HUES64 (cell line): ENCODE measurements at regions not wholly inside any gene's neighbourhood (a gene's known extent, or its start where the extent isn't known, plus 50 kb on each side); places are given as distances from the start of the nearest gene placed in this dataset.
A peak's percentile ranks its signal among the peaks of the same experiment; 100 is the strongest.
"Not testable (repeated sequence)": the region's sequence is repeated elsewhere in the genome, so short reads cannot be mapped to it uniquely, and the experiment has no call there.

Experiments used
- H3K27ac ChIP-seq: 2 replicates; pipeline ENCODE4 v1.7.0; 2013; ENCODE audit warnings: low read depth, low read length, inconsistent platforms
- H3K27me3 ChIP-seq: 2 replicates; pipeline ENCODE4 v1.6.1; 2013; ENCODE audit warnings: mild to moderate bottlenecking, low read length; ENCODE audit not compliant: insufficient read depth
- H3K36me3 ChIP-seq: 2 replicates; pipeline ENCODE4 v1.6.1; 2013; ENCODE audit warnings: mild to moderate bottlenecking, low read length; ENCODE audit not compliant: insufficient read depth
- H3K4me1 ChIP-seq: 2 replicates; pipeline ENCODE4 v1.6.1; 2013; ENCODE audit warnings: mild to moderate bottlenecking, low read length, moderate library complexity; ENCODE audit not compliant: insufficient read depth
- H3K4me3 ChIP-seq: 2 replicates; pipeline ENCODE4 v1.5.1; 2013; ENCODE audit warnings: mild to moderate bottlenecking, low read length, moderate library complexity
- H3K9ac ChIP-seq: 2 replicates; pipeline ENCODE4 v1.6.1; 2013; ENCODE audit warnings: mild to moderate bottlenecking, low read depth, low read length
- H3K9me3 ChIP-seq: 2 replicates; pipeline ENCODE4 v1.6.1; 2013; ENCODE audit warnings: low read depth, low read length; ENCODE audit not compliant: insufficient read depth
- WGBS: fragments of 150-250, 120-280 bp; methylation state at CpG from one replicate; pipeline ENCODE4 v1.1.7; 2013; ENCODE audit warnings: missing lambda C conversion rate; 5-methylcytosine and 5-hydroxymethylcytosine counted together

DNA sequence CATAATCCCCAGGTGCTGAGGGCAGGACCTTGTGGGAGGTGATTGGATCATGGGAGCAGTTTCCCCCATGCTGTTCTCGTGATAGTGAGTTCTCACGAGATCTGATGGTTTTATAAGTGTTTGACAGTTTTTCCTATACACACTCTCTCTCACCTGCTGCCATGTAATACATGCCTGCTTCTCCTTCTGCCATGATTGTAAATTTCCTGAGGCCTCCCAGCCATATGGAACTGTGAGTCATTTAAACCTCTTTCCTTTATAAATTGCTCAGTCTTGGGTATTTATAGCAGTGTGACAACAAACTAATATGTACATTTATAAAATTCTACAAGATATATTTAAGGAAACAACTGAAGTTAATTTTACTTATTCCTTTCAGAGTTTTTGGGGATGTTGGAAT is 170.8 kb upstream of the BET1 start:
- Histone ChIP-seq H3K27me3 (no peaks in the 10 kb centered on the region), H3K36me3 (no peaks in the 10 kb centered on the region), H3K9ac (no peak overlapping the region), H3K9me3 (no peaks in the 10 kb centered on the region), H3K27ac (no peak overlapping the region), H3K4me1 (no peaks in the 10 kb centered on the region), H3K4me3 (no peak overlapping the region)
- no CpG with 5 or more reads among the region's 2 CpGs for WGBS

DNA sequence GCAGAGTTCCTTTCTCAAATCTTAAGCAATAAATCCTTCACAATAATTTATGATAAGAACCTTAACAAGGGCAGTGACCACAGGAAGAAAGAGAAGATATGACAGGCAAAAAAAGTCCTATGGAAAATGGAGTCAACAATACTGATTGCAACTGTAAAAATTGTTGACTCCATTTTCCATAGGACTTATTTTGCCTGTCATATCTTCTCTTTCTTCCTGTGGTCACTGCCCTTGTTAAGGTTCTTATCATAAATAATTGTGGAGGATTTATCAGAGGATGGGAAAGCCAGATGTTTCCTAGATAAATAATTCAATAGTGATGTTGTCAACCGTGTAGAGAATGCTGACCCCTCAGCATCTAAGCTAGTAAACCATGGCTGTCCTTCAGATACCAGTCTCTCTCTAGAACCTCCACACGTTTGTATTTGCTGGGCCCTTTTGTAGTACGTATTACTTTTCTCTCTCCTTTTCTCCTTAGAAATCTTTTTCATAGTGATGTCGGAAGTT is 172.6 kb upstream of the BET1 start:
- 92% methylated on average over 4 of the region's 4 CpGs for WGBS
- Histone ChIP-seq H3K4me3 (no peak overlapping the region), H3K27ac (no peak overlapping the region), H3K27me3 (no peaks in the 10 kb centered on the region), H3K4me1 (no peaks in the 10 kb centered on the region), H3K36me3 (no peaks in the 10 kb centered on the region), H3K9ac (no peak overlapping the region), H3K9me3 (no peaks in the 10 kb centered on the region)

DNA sequence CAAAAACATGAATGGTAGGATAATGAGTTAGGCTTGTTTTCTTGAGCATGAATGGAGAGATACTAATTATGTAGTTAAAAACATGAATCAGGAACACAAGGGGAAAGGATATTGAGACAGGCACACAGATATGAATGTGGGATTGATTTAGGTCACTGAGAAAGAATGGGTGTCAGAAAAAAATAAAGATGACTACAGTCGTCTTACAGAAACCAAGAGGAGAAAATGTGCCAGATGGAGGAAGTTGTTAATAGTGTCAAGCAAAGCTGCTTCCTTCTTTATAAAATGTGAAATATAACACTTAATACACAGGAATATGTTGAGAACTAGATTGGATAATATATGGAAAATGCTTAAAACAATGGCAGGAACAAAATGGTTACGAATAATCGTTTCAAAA is 173.3 kb upstream of the BET1 start:
- H3K4me3 ChIP-seq: no peak overlapping the region
- WGBS: 88% methylated on average over 3 of the region's 3 CpGs
- H3K9ac ChIP-seq: no peak overlapping the region
- no peaks in the 10 kb centered on the region for H3K27me3 ChIP-seq
- no peaks in the 10 kb centered on the region for H3K36me3 ChIP-seq
- no peak overlapping the region for H3K27ac ChIP-seq
- H3K4me1 ChIP-seq: no peaks in the 10 kb centered on the region
- H3K9me3 ChIP-seq: peaks cover 6% of the 10 kb centered on the region; the same call in 1 of the 2 replicates

DNA sequence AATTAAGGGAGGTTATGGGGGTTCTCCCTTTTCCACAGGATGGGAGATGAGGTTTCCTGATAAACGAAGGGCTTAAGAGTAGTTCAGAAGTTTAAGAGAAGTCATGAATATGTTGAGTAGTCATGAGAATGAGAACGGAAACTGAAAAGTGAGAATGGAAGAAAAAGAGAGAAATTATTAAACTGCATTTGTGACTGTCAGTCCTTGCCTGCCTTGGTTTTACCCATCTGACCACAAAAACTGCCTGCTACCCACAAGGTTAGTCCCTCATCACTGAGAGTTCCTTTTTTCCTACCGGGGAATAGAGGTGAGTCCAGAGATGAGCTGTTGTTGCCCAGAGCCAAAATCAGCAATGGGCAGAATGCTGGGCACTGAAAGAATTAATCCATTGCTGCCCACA is 174.1 kb upstream of the BET1 start:
- Histone ChIP-seq H3K4me1 (peaks cover 5% of the 10 kb centered on the region; the same call in 1 of the 2 replicates), H3K27ac (no peak overlapping the region), H3K4me3 (no peak overlapping the region), H3K9ac (no peak overlapping the region), H3K36me3 (no peaks in the 10 kb centered on the region), H3K9me3 (peaks cover 10% of the 10 kb centered on the region; the same call in 1 of the 2 replicates), H3K27me3 (no peaks in the 10 kb centered on the region)
- WGBS: 90% methylated on average over 3 of the region's 3 CpGs

DNA sequence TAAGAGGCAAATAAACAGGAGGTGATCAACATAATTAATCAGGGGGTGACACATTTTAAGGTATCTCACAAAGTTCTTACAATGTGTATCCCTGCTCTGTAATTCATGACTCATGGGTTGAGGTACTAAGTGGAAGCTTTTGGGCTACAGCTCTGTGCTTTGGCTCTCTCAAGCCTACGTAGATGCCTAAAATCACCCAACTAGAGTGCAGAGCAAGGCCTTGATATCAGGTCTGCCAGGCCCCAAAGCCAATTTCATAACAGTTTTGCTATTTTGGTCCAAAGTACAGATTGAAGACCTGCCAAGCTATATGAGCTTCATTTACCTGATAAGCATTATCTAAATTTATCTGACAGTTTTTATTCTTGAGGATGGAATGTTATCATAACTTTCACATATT is 175.3 kb upstream of the BET1 start:
- Histone ChIP-seq H3K27ac (no peak overlapping the region), H3K9ac (no peak overlapping the region)
- WGBS: 89% methylated on average over 1 of the region's 1 CpG

DNA sequence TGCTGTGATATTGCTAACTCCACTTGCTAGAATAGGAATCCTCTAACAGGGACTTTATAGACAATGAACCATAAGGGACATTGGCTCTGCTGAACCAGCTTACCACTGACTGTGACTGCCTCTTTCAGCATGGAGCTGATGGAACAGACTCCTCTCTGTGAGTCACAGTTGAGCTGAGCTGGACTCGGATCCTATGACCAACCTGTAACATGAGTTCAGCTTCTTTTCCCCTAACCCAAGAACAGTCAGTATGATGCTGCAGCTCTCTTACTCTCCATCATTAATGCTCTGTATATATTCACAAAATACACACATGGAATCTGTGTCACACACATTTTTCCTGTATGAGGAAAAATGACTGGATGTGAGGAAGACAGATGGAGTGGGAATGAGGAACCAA is 177.9 kb upstream of the BET1 start:
- no peaks in the 10 kb centered on the region for H3K27me3 ChIP-seq
- WGBS: 89% methylated on average over 1 of the region's 1 CpG
- H3K27ac ChIP-seq: no peak overlapping the region
- H3K4me3 ChIP-seq: no peak overlapping the region
- H3K4me1 ChIP-seq: peaks cover 13% of the 10 kb centered on the region; the same call in 1 of the 2 replicates
- H3K9me3 ChIP-seq: peaks cover 10% of the 10 kb centered on the region; the same call in 1 of the 2 replicates
- no peak overlapping the region for H3K9ac ChIP-seq
- H3K36me3 ChIP-seq: no peaks in the 10 kb centered on the region

More for the DNA sequence above, 175.3 kb upstream of the BET1 start:
- Histone ChIP-seq H3K4me3 (no peak overlapping the region), H3K27me3 (no peaks in the 10 kb centered on the region), H3K36me3 (no peaks in the 10 kb centered on the region), H3K4me1 (peaks cover 13% of the 10 kb centered on the region; the same call in 1 of the 2 replicates), H3K9me3 (peaks cover 10% of the 10 kb centered on the region; the same call in 1 of the 2 replicates)

DNA sequence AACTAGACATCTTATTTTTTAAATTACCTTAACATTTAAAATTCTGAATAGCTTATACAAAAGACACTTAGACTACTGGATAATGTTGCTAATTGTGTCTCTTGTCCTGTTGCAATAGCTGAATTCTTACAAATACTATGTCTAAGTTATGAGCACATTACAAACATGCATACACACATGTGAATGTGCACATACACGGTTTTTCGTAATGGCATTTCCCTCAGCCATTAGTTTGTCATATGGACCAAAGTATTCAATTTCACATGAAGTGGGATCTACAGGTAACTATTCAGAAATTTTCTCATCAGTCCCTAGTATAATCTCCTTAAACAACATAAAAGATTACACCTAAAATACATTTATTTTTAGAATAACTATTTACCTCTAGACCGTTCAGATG is 178.6 kb upstream of the BET1 start:
- Histone ChIP-seq H3K9me3 (peaks cover 10% of the 10 kb centered on the region; the same call in 1 of the 2 replicates), H3K27me3 (no peaks in the 10 kb centered on the region), H3K4me3 (no peak overlapping the region), H3K36me3 (no peaks in the 10 kb centered on the region), H3K4me1 (peaks cover 13% of the 10 kb centered on the region; the same call in 1 of the 2 replicates), H3K27ac (no peak overlapping the region), H3K9ac (no peak overlapping the region)
- WGBS: 96% methylated on average over 2 of the region's 3 CpGs

DNA sequence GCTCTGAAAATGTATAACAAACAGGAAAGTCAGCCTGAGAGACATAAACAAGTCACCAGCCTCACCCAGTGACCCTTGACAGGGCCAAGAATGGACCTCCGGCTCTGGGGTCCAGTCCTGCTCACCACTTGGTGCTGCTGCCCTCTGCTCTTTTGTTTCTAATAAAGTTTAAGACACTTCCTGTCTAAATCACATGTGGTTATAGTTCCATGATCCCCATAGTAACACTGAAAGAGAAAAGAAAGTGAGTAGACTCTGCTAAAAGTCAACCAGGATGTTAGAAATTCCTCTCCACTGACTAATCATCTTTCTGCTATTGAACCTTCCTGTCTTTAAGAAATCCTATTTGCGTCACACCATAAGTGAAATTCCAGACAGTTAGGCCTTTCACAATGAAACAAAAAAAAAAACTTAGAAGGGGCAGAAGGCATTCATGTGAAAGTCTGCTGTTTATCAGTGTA is 179.2 kb upstream of the BET1 start:
- 81% methylated on average over 2 of the region's 2 CpGs for WGBS
- no peaks in the 10 kb centered on the region for H3K27me3 ChIP-seq
- peaks cover 10% of the 10 kb centered on the region; the same call in 1 of the 2 replicates for H3K9me3 ChIP-seq
- H3K4me1 ChIP-seq: peaks cover 13% of the 10 kb centered on the region; the same call in 1 of the 2 replicates
- H3K4me3 ChIP-seq: no peak overlapping the region
- peak overlapping the region; percentile 51 for H3K27ac ChIP-seq
- H3K36me3 ChIP-seq: no peaks in the 10 kb centered on the region
- H3K9ac ChIP-seq: no peak overlapping the region

DNA sequence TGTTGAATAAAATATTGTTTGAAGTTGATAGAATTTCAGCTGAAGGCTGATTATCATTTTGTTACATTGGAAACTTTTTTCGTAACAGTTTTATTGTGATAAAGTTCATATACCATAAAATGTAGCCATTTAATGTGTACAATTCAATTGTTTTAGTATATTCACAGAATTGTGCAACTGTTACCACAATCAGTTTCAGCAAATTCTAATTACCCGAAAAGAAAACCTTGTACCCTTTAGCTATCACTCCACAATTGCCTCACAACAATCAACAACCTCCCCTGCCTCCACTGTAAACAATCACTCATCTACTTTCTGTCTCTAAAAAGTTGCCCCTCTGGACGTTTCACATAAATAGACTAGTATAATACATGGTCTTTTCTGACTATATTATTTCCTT is 179.7 kb upstream of the BET1 start:
- H3K9me3 ChIP-seq: peaks cover 10% of the 10 kb centered on the region; the same call in 1 of the 2 replicates
- peaks cover 13% of the 10 kb centered on the region; the same call in 1 of the 2 replicates for H3K4me1 ChIP-seq
- H3K27ac ChIP-seq: no peak overlapping the region; the same call in 1 of the 2 replicates
- no peaks in the 10 kb centered on the region for H3K36me3 ChIP-seq
- H3K4me3 ChIP-seq: no peak overlapping the region
- no peak overlapping the region for H3K9ac ChIP-seq
- no peaks in the 10 kb centered on the region for H3K27me3 ChIP-seq
- WGBS: 82% methylated on average over 2 of the region's 3 CpGs

DNA sequence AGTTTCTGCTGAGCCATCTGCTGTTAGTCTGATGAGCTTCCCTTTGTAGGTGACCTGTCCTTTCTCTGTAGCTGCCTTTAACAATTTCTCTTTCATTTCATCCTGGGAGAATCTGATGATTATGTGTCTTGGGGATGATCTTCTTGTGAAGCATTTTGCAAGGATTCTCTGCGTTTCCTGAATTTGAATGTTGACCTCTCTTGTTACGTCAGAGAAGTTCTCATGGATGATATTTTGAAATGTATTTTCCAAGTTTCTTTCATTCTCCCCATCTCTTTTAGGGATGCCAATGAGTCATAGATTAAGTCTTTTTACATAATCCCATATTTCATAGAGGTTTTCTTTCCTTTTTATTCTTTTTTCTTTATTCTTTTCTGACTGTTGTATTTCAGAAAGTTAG is 184.2 kb upstream of the BET1 start:
- no peak overlapping the region for H3K27ac ChIP-seq
- H3K36me3 ChIP-seq: no peaks in the 10 kb centered on the region
- no peaks in the 10 kb centered on the region for H3K9me3 ChIP-seq
- peaks cover 11% of the 10 kb centered on the region for H3K4me1 ChIP-seq
- H3K27me3 ChIP-seq: no peaks in the 10 kb centered on the region
- WGBS: 96% methylated on average over 1 of the region's 2 CpGs
- no peak overlapping the region for H3K9ac ChIP-seq
- H3K4me3 ChIP-seq: no peak overlapping the region

DNA sequence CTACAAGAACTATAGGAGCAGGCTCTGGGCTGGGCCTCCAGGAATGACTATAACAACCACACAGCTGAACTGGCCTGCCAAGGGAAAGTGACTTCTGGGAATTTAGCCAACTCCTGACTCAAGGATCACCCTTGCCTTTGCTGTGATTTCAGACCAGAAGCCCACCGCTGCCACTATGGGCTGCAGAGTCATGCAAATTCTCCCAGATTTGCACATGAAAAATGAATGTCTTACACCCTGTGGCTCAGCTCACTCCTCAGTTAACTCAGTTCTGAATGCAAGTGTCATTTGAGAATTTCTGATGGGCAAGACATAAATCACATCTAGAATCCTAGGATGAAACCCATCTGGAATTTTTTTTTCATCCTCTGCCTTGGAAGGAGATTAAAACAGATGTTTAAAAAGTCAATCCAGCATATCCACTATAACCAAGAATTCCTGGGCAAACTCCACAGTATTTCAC is 186.5 kb upstream of the BET1 start:
- Histone ChIP-seq H3K9ac (no peak overlapping the region), H3K9me3 (no peaks in the 10 kb centered on the region), H3K36me3 (no peaks in the 10 kb centered on the region), H3K27me3 (no peaks in the 10 kb centered on the region), H3K27ac (no peak overlapping the region), H3K4me3 (no peak overlapping the region), H3K4me1 (peaks cover 5% of the 10 kb centered on the region; the same call in 1 of the 2 replicates)
- WGBS: 0% methylated on average over 1 of the region's 1 CpG

DNA sequence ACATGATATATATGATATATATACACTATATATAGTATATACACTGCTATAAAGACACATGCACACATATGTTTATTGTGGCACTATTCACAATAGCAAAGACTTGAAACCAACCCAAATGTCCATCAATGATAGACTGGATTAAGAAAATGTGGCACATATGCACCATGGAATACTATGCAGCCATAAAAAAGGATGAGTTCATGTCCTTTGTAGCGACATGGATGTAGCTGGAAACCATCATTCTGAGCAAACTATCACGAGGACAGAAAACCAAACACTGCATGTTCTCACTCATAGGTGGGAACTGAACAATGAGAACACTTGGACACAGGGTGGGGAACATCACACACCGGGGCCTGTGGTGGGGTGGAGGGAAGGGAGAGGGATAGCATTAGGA is 190.3 kb upstream of the BET1 start:
- not testable (repeated sequence) for H3K9ac ChIP-seq, H3K27ac ChIP-seq, H3K4me1 ChIP-seq, H3K4me3 ChIP-seq, H3K36me3 ChIP-seq, H3K27me3 ChIP-seq, H3K9me3 ChIP-seq
- WGBS: 94% methylated on average over 3 of the region's 3 CpGs
